ENCODE measurements at regions not wholly inside any gene's neighbourhood (a gene's known extent, or its start where the extent isn't known, plus 50 kb on each side); places are given as distances from the start of the nearest gene placed in this dataset.

DNA sequence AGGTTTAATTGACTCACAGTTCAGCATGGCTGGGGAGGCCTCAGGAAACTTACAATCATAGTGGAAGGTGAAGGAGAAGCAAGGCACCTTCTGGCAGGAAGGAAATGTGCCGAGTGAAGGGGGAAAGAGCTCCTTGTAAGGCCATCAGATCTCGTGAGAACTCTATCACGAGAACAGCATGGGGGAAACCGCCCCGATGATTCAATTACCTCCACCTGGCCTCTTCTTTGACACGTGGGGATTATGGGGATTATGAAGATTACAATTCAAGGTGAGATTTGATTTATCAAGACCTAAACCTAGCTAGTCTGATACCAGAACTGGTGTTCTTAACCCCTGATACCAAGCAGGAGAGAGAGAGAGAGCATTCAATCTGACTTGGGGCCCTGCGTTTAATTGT lies 258.7 kb downstream of the PTEN start:
- Histone ChIP-seq H3K79me2 (ENCODE audit: control insufficient read depth, low read length) (no peaks in the 10 kb centered on the region), H3K27ac (ENCODE audit: low read depth, low read length) (0 out of 2 replicates have a peak overlapping the region, but pooled peaks have one; percentile 13), H3K9me3 (ENCODE audit: control insufficient read depth, insufficient read depth, low read length) (no peaks in the 10 kb centered on the region), H3K4me3 (ENCODE audit: low read length) (0 out of 2 replicates have a peak overlapping the region, but pooled peaks have one; percentile 9), H4K20me1 (ENCODE audit: control insufficient read depth, insufficient read depth, low read depth, low read length) (no peaks in the 10 kb centered on the region), H3K4me2 (ENCODE audit: low read length) (peak overlapping the region; percentile 30), H3K27me3 (ENCODE audit: control insufficient read depth, low read length) (no peaks in the 10 kb centered on the region), H3K9me2 (replicated peaks; ENCODE audit: control insufficient read depth, low read length) (no peaks in the 10 kb centered on the region), H3K4me1 (ENCODE audit: control insufficient read depth, low read length) (peaks cover 64% of the 10 kb centered on the region), H3F3A (ENCODE audit: control insufficient read depth, insufficient read depth) (peaks cover 18% of the 10 kb centered on the region), H3K36me3 (ENCODE audit: control insufficient read depth, low read length) (0 out of 2 replicates have a peak, but pooled peaks cover 4% of the 10 kb centered on the region)
- TF ChIP-seq, protein P1, sequence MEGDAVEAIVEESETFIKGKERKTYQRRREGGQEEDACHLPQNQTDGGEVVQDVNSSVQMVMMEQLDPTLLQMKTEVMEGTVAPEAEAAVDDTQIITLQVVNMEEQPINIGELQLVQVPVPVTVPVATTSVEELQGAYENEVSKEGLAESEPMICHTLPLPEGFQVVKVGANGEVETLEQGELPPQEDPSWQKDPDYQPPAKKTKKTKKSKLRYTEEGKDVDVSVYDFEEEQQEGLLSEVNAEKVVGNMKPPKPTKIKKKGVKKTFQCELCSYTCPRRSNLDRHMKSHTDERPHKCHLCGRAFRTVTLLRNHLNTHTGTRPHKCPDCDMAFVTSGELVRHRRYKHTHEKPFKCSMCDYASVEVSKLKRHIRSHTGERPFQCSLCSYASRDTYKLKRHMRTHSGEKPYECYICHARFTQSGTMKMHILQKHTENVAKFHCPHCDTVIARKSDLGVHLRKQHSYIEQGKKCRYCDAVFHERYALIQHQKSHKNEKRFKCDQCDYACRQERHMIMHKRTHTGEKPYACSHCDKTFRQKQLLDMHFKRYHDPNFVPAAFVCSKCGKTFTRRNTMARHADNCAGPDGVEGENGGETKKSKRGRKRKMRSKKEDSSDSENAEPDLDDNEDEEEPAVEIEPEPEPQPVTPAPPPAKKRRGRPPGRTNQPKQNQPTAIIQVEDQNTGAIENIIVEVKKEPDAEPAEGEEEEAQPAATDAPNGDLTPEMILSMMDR (IDR thresholded peaks at IDR 0.05; ENCODE audit: low read depth, low read length, poor library complexity, severe bottlenecking), result no peak
- no peak for TF ChIP-seq EZH2phosphoT487 (IDR thresholded peaks at IDR 0.05; ENCODE audit: borderline replicate concordance, low read length)

DNA sequence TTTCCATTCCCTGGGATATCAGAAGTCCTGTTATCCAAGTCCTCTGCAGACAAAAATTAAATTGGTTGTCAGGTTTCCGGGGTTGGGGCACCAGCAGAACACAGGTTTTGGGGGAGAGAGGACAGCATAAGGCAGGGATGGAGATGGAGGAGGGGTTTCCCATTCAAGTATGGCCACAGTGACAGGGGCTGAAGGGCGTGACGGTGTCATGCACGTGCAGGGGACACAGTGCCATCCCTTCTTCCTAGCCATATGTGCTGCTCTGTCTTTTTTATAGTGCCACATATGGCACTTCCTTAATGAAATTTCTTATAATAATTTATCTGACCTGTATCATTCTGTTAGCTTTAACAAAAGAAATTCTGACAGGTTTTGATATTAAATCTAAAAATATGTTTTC lies 259.2 kb downstream of the PTEN start:
- 0 out of 2 replicates have a peak overlapping the region, but pooled peaks have one; percentile 9 for H3K4me3 ChIP-seq (ENCODE audit: low read length)
- H3K9me2 ChIP-seq (replicated peaks; ENCODE audit: control insufficient read depth, low read length), result no peaks in the 10 kb centered on the region
- H3K4me2 ChIP-seq (ENCODE audit: low read length), result peak overlapping the region; percentile 30
- no peaks in the 10 kb centered on the region for H4K20me1 ChIP-seq (ENCODE audit: control insufficient read depth, insufficient read depth, low read depth, low read length)
- H3K4me1 ChIP-seq (ENCODE audit: control insufficient read depth, low read length), result peaks cover 59% of the 10 kb centered on the region
- H3K79me2 ChIP-seq (ENCODE audit: control insufficient read depth, low read length), result no peaks in the 10 kb centered on the region
- no peaks in the 10 kb centered on the region for H3K9me3 ChIP-seq (ENCODE audit: control insufficient read depth, insufficient read depth, low read length)
- H3K27me3 ChIP-seq (ENCODE audit: control insufficient read depth, low read length), result no peaks in the 10 kb centered on the region
- peaks cover 13% of the 10 kb centered on the region for H3F3A ChIP-seq (ENCODE audit: control insufficient read depth, insufficient read depth)
- no peak for TF ChIP-seq EZH2phosphoT487 (IDR thresholded peaks at IDR 0.05; ENCODE audit: borderline replicate concordance, low read length)
- TF ChIP-seq, protein P1 (IDR thresholded peaks at IDR 0.05; ENCODE audit: low read depth, low read length, poor library complexity, severe bottlenecking), result no peak
- 0 out of 2 replicates have a peak overlapping the region, but pooled peaks have one; percentile 13 for H3K27ac ChIP-seq (ENCODE audit: low read depth, low read length)
- 0 out of 2 replicates have a peak, but pooled peaks cover 4% of the 10 kb centered on the region for H3K36me3 ChIP-seq (ENCODE audit: control insufficient read depth, low read length)

DNA sequence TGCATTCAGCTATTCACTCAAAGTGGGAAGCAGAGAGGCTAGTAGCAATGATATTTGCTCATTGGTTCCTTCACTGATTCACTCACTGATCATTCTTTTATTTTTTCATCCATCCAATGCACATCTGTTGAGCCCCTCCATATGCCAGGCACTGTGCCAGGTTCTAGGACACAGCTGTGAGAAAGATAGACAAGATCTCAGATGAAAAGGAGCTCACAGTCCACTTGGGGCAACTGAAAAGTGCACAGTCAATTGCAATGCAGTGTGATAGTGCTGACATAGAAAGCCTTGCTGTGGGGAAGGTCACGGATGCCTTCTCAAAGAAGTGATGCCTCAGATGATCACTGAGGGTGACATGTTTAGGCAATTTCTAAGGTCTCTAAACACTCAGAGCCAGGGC lies 262.3 kb downstream of the PTEN start:
- Histone ChIP-seq H3K9me2 (replicated peaks; ENCODE audit: control insufficient read depth, low read length) (no peaks in the 10 kb centered on the region), H3K4me3 (ENCODE audit: low read length) (no peak overlapping the region), H3K79me2 (ENCODE audit: control insufficient read depth, low read length) (no peaks in the 10 kb centered on the region), H3K9me3 (ENCODE audit: control insufficient read depth, insufficient read depth, low read length) (no peaks in the 10 kb centered on the region), H3K4me2 (ENCODE audit: low read length) (no peak overlapping the region), H3F3A (ENCODE audit: control insufficient read depth, insufficient read depth) (no peaks in the 10 kb centered on the region), H3K4me1 (ENCODE audit: control insufficient read depth, low read length) (peaks cover 32% of the 10 kb centered on the region), H3K27ac (ENCODE audit: low read depth, low read length) (no peak overlapping the region), H3K36me3 (ENCODE audit: control insufficient read depth, low read length) (no peaks in the 10 kb centered on the region), H3K27me3 (ENCODE audit: control insufficient read depth, low read length) (no peaks in the 10 kb centered on the region), H4K20me1 (ENCODE audit: control insufficient read depth, insufficient read depth, low read depth, low read length) (no peaks in the 10 kb centered on the region)
- TF ChIP-seq EZH2phosphoT487 (IDR thresholded peaks at IDR 0.05; ENCODE audit: borderline replicate concordance, low read length), result no peak
- TF ChIP-seq, protein P1 (IDR thresholded peaks at IDR 0.05; ENCODE audit: low read depth, low read length, poor library complexity, severe bottlenecking), result no peak

Measured in DOHH2 (cell line).